Astrocyte of the spinal cord (primary cell): ENCODE measurements at regions not wholly inside any gene's neighbourhood (a gene's known extent, or its start where the extent isn't known, plus 50 kb on each side); places are given as distances from the start of the nearest gene placed in this dataset.
"Not testable (repeated sequence)": the region's sequence is repeated elsewhere in the genome, so short reads cannot be mapped to it uniquely, and the experiment has no call there.

Experiments used
- DNase-seq: peaks from one replicate; pipeline ENCODE4 v3.0.0; 2011; ENCODE audit warnings: low read depth, low spot score
- H3K4me3 ChIP-seq: 2 replicates; pipeline ENCODE4 v1.5.1; 2011; ENCODE audit warnings: low read depth, mild to moderate bottlenecking, low read length, moderate library complexity
- in situ Hi-C: cut with HindIII; loops from 2 replicates; pipeline ENCODE4 v1.10.0; 2017; ENCODE audit warnings: low sequenced_read_pairs
- TF ChIP-seq, protein P1 (sequence below): IDR thresholded peaks from 2 replicates; pipeline ENCODE4 v1.5.1; 2012; ENCODE audit warnings: low read depth, mild to moderate bottlenecking, low read length, inconsistent platforms

- in situ Hi-C loops, result no loop called here
- no peak for DNase-seq
- H3K4me3 ChIP-seq, result no peak overlapping the region
- TF ChIP-seq, protein P1, sequence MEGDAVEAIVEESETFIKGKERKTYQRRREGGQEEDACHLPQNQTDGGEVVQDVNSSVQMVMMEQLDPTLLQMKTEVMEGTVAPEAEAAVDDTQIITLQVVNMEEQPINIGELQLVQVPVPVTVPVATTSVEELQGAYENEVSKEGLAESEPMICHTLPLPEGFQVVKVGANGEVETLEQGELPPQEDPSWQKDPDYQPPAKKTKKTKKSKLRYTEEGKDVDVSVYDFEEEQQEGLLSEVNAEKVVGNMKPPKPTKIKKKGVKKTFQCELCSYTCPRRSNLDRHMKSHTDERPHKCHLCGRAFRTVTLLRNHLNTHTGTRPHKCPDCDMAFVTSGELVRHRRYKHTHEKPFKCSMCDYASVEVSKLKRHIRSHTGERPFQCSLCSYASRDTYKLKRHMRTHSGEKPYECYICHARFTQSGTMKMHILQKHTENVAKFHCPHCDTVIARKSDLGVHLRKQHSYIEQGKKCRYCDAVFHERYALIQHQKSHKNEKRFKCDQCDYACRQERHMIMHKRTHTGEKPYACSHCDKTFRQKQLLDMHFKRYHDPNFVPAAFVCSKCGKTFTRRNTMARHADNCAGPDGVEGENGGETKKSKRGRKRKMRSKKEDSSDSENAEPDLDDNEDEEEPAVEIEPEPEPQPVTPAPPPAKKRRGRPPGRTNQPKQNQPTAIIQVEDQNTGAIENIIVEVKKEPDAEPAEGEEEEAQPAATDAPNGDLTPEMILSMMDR, result no peak
Measured at GRCh38 chr12:127980585-127980984, 286.4 kb upstream of the TMEM132C start.

DNA sequence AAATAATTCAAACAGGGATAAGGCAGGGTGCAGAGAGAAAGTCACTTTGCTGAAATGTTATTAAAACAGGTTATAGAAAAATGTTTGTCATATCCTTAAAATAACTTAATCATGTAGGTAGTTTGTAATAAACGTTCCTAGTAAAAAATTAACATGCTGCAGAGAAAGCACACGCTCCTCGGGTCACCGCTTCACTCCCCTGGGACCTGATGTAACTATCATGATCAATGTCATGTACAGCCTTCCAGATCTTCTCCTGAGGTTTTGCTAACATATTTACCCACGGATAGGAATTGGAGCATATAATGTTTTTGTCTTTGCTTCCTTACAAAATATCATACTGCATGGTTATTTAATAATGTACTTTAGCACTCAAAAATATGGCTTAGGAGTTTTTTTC is 285.1 kb upstream of the TMEM132C start:
- DNase-seq, result no peak
- TF ChIP-seq, protein P1, result no peak
- in situ Hi-C loops, result no loop called here
- H3K4me3 ChIP-seq, result no peak overlapping the region

- H3K4me3 ChIP-seq, DNase-seq, in situ Hi-C loops: not testable (repeated sequence)
Measured at GRCh38 chr12:127983213-127983791, 283.7 kb upstream of the TMEM132C start.

- DNase-seq, result peak; percentile 55
Measured at GRCh38 chr12:127984386-127985055, 282.4 kb upstream of the TMEM132C start.

GRCh38 chr12:127987199-127987901 is 279.6 kb upstream of the TMEM132C start:
- in situ Hi-C loops, result no loop called here
- TF ChIP-seq, protein P1, result no peak

More at GRCh38 chr12:127984386-127985055, 282.4 kb upstream of the TMEM132C start:
- TF ChIP-seq, protein P1, result no peak
- no peak overlapping the region for H3K4me3 ChIP-seq
- in situ Hi-C loops, result no loop called here

GRCh38 chr12:127991485-127991884 is 275.5 kb upstream of the TMEM132C start:
- in situ Hi-C loops, result no loop called here
- TF ChIP-seq, protein P1, result no peak
- H3K4me3 ChIP-seq, result no peak overlapping the region
- DNase-seq, result no peak

More at GRCh38 chr12:127987199-127987901, 279.6 kb upstream of the TMEM132C start:
- no peak overlapping the region for H3K4me3 ChIP-seq
- peak; percentile 66 for DNase-seq

DNA sequence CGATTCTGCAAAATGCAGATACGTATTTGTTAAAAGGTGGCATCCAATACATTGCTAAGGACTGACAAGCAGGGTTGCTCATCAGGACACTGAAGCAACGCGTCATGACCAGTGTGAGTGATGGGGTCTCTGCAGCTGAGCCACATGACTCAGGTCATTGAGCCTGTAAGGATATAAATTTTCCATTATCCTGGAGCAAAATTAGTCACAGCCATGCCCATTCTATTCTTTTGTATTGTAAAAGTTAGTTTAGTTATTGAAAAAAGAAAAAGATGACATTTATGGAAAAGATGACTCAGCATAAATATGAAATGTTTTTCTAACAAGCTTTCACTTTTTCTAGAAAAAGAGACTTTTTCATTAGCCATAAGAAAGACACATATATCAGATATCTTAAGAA is 268.0 kb upstream of the TMEM132C start:
- DNase-seq, result peak; percentile 38
- TF ChIP-seq, protein P1, result no peak
- in situ Hi-C loops, result no loop called here
- no peak overlapping the region for H3K4me3 ChIP-seq
